Ishikawa (cell line): ENCODE measurements at regions not wholly inside any gene's neighbourhood (a gene's known extent, or its start where the extent isn't known, plus 50 kb on each side); places are given as distances from the start of the nearest gene placed in this dataset.

Experiments
- EP300 ChIP-seq: IDR thresholded peaks from 2 replicates; pipeline ENCODE4 v1.6.1; 2012; ENCODE audit warnings: borderline replicate concordance
- NFIC ChIP-seq: IDR thresholded peaks from 2 replicates; pipeline ENCODE4 v1.6.1; 2012
- REST ChIP-seq: IDR thresholded peaks from 2 replicates; pipeline ENCODE4 v1.6.1; 2012; ENCODE audit warnings: low read depth, mild to moderate bottlenecking
- YY1 ChIP-seq: IDR thresholded peaks from 2 replicates; pipeline ENCODE4 v1.6.1; 2012; ENCODE audit warnings: low read depth
- TF ChIP-seq, protein P1 (sequence below): IDR thresholded peaks from 2 replicates; pipeline ENCODE4 v1.6.1; 2012

- TF ChIP-seq EP300: no peak
- TF ChIP-seq REST: no peak
- TF ChIP-seq YY1: no peak
- TF ChIP-seq NFIC: no peak
- TF ChIP-seq, protein P1, sequence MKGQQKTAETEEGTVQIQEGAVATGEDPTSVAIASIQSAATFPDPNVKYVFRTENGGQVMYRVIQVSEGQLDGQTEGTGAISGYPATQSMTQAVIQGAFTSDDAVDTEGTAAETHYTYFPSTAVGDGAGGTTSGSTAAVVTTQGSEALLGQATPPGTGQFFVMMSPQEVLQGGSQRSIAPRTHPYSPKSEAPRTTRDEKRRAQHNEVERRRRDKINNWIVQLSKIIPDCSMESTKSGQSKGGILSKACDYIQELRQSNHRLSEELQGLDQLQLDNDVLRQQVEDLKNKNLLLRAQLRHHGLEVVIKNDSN: no peak
Observed at GRCh38 chr2:117169036-117169765, 645.3 kb upstream of the DDX18 start.
